ENCODE measurements at regions not wholly inside any gene's neighbourhood (a gene's known extent, or its start where the extent isn't known, plus 50 kb on each side); places are given as distances from the start of the nearest gene placed in this dataset.

DNA sequence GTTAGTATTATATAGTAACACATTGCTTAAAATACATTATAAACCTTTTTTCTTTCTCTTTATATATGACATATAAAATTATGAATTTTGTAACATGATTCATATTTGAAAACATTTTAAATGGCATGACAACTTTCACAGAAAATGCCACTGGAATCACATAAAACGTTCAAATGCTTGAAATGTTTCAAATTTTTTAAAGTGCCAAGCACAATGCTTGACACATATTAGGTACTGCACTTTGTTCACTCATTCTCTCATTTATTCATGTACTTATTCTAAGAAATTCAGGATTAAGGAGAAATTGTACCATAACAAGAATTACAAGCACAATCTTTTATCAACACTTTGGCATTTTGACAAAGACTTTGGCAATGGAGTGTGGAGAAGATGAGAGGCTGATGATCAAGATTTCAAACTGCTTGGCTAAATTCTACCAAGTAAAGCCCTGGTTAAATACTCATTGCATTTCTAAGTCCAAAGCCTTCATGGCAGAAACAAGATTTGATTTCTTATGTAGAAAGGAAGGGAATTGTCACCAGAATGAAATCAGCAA is 232.2 kb downstream of the C12orf50 start:
- POLR2A ChIA-PET = no interaction called here
- CTCF ChIA-PET = no interaction called here
- DNase-seq (ENCODE audit: low read depth) = no peak
- no peaks in the 10 kb centered on the region for H3K36me3 ChIP-seq (ENCODE audit: control insufficient read depth, insufficient read depth, low read length)
- TF ChIP-seq, protein P1, sequence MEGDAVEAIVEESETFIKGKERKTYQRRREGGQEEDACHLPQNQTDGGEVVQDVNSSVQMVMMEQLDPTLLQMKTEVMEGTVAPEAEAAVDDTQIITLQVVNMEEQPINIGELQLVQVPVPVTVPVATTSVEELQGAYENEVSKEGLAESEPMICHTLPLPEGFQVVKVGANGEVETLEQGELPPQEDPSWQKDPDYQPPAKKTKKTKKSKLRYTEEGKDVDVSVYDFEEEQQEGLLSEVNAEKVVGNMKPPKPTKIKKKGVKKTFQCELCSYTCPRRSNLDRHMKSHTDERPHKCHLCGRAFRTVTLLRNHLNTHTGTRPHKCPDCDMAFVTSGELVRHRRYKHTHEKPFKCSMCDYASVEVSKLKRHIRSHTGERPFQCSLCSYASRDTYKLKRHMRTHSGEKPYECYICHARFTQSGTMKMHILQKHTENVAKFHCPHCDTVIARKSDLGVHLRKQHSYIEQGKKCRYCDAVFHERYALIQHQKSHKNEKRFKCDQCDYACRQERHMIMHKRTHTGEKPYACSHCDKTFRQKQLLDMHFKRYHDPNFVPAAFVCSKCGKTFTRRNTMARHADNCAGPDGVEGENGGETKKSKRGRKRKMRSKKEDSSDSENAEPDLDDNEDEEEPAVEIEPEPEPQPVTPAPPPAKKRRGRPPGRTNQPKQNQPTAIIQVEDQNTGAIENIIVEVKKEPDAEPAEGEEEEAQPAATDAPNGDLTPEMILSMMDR (IDR thresholded peaks at IDR 0.05; ENCODE audit: insufficient read depth, low read depth, low read length) = no peak
- H3K4me3 ChIP-seq (ENCODE audit: low read depth, low read length) = no peak overlapping the region
- H3K27me3 ChIP-seq (ENCODE audit: control insufficient read depth, insufficient read depth, low read length) = no peaks in the 10 kb centered on the region

DNA sequence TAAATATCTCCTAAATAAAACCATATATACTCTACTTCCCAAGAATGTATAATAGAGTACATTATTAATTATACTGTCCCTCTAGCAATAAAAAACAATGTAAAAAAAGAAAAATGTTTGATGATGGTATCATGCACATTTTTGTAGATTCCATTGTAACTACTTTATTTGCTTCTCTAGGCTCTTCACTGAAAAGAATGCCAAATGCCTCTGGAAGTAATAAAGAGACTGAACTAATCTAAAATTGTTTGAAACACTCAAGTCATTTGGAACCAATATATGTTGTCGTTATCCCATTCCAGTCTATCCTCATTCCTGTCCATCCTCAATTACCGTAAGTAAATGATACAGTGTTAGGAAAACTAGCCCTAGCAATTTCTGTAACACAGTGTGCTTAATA is 233.6 kb downstream of the C12orf50 start:
- ChIA-PET CTCF (no interaction called here), POLR2A (no interaction called here)
- Histone ChIP-seq H3K36me3 (ENCODE audit: control insufficient read depth, insufficient read depth, low read length) (no peaks in the 10 kb centered on the region), H3K4me3 (ENCODE audit: low read depth, low read length) (no peak overlapping the region), H3K27me3 (ENCODE audit: control insufficient read depth, insufficient read depth, low read length) (no peaks in the 10 kb centered on the region)
- TF ChIP-seq, protein P1 (IDR thresholded peaks at IDR 0.05; ENCODE audit: insufficient read depth, low read depth, low read length) = no peak
- DNase-seq (ENCODE audit: low read depth) = no peak

DNA sequence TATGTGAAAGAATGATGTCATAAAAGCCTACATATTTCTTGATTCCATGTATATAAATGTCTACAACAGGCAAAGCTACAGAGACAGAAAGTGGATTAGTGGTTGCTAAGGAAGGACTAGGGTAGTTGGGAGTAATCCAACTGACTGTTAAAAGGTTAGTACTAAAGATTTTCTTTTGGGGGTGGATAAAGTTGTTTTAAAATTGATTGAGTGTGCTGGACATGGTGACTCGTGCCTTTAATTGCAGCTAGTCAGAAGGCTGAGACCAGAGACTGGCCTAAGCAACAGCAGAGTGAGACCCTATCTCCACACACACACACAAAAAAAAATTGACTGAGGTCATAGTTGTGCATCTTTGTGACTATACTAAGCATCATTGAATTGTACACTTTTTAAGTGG is 234.3 kb downstream of the C12orf50 start:
- H3K4me3 ChIP-seq (ENCODE audit: low read depth, low read length) = no peak overlapping the region
- ChIA-PET POLR2A (no interaction called here), CTCF (no interaction called here)
- TF ChIP-seq, protein P1 (IDR thresholded peaks at IDR 0.05; ENCODE audit: insufficient read depth, low read depth, low read length) = no peak
- no peaks in the 10 kb centered on the region for H3K36me3 ChIP-seq (ENCODE audit: control insufficient read depth, insufficient read depth, low read length)
- no peak for DNase-seq (ENCODE audit: low read depth)
- no peaks in the 10 kb centered on the region for H3K27me3 ChIP-seq (ENCODE audit: control insufficient read depth, insufficient read depth, low read length)

DNA sequence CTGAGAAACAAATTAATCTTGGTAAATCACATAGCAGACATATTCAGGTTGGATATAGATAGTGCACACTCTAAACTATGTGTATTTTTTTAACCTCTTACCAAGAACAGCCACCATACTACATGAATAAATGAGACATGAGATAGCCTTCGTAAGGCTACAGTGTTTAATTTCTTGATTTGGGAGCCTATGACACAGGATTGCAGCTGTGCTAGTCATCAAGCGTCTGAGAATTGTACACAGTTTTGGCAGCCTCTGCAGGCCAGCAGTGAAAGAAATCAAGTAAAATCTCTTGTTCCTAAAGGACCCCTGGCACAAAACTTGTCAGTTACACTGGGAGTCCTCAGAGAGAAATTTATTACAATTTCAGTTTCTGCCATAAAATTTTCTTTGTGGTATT is 236.1 kb downstream of the C12orf50 start:
- H3K36me3 ChIP-seq (ENCODE audit: control insufficient read depth, insufficient read depth, low read length) = no peaks in the 10 kb centered on the region
- CTCF ChIA-PET = no interaction called here
- TF ChIP-seq, protein P1 (IDR thresholded peaks at IDR 0.05; ENCODE audit: insufficient read depth, low read depth, low read length) = no peak
- no peak overlapping the region for H3K4me3 ChIP-seq (ENCODE audit: low read depth, low read length)
- no peaks in the 10 kb centered on the region for H3K27me3 ChIP-seq (ENCODE audit: control insufficient read depth, insufficient read depth, low read length)
- DNase-seq (ENCODE audit: low read depth) = no peak
- POLR2A ChIA-PET = no interaction called here

DNA sequence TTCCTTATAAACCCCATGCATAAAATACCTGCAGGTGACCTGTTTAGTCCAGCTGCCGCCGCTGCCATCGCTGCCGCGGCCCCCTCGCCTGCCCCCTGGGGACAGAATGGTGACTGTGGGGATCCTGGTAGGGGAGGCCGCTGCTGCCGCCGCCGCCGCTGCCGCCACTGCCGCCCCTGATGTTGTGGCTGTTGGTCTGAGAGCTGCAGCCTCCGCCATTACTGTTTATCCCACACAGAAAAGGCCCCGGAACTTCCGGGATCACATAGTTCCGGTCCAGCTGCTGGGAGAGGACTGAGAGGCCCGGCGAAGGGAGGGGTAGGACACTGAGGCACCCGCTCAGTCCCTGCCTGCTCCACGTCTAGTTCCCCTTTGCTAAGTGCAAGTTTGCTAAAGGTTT is 244.9 kb downstream of the C12orf50 start:
- Histone ChIP-seq H3K27me3 (ENCODE audit: control insufficient read depth, insufficient read depth, low read length) (no peaks in the 10 kb centered on the region), H3K4me3 (ENCODE audit: low read depth, low read length) (no peak overlapping the region), H3K36me3 (ENCODE audit: control insufficient read depth, insufficient read depth, low read length) (no peaks in the 10 kb centered on the region)
- TF ChIP-seq, protein P1 (IDR thresholded peaks at IDR 0.05; ENCODE audit: insufficient read depth, low read depth, low read length) = no peak
- ChIA-PET CTCF (no interaction called here), POLR2A (no interaction called here)
- DNase-seq (ENCODE audit: low read depth) = no peak
